MG63 (cell line): ENCODE measurements at regions not wholly inside any gene's neighbourhood (a gene's known extent, or its start where the extent isn't known, plus 50 kb on each side); places are given as distances from the start of the nearest gene placed in this dataset.

Source experiments
- DNase-seq: peaks from one replicate; pipeline ENCODE4 v3.0.0-alpha.2; 2020
- H3K27me3 ChIP-seq: fragments of 250-450 bp; sonication (Bioruptor Pico); 2 replicates; pipeline ENCODE4 v1.5.1; 2020; ENCODE audit warnings: mild to moderate bottlenecking, moderate library complexity
- H3K36me3 ChIP-seq: fragments of 250-450 bp; sonication (Bioruptor Pico); 2 replicates; pipeline ENCODE4 v1.5.1; 2020; ENCODE audit warnings: mild to moderate bottlenecking, moderate library complexity
- H3K4me3 ChIP-seq: fragments of 250-450 bp; sonication (Bioruptor Pico); 2 replicates; pipeline ENCODE4 v1.5.1; 2020; ENCODE audit warnings: mild to moderate bottlenecking, moderate library complexity
- H3K9me3 ChIP-seq: fragments of 250-450 bp; sonication (Bioruptor Pico); 2 replicates; pipeline ENCODE4 v1.5.1; 2020; ENCODE audit warnings: mild to moderate bottlenecking, moderate library complexity

GRCh38 chr4:153973942-153974341, 185.1 kb upstream of the SFRP2 start:
- H3K9me3 ChIP-seq: no peaks in the 10 kb centered on the region; the same call in 1 of the 2 replicates
- no peaks in the 10 kb centered on the region for H3K27me3 ChIP-seq
- no peaks in the 10 kb centered on the region for H3K36me3 ChIP-seq
- H3K4me3 ChIP-seq: no peak overlapping the region
- DNase-seq: no peak

DNA sequence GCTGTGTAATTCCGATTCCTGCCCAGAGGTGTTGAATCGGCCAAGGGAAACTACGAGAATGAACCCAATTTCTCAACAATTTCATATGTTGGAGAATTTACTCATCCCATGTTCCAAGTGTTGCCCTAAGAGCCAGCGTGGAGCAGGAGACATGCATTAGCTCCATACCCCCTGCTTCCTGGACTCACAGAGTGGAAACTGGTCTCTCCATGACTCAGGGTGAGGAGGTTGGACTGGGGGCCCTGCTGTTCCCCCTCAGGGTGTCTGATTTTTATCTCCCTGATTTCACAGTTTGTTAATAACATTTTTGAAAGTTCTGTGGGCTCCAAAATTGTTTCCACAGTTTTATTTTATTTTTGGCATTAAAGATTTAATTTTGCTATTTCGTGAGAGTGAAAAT, 183.0 kb upstream of the SFRP2 start:
- Histone ChIP-seq H3K27me3 (no peaks in the 10 kb centered on the region), H3K9me3 (no peaks in the 10 kb centered on the region; the same call in 1 of the 2 replicates), H3K36me3 (no peaks in the 10 kb centered on the region), H3K4me3 (no peak overlapping the region)
- no peak for DNase-seq

GRCh38 chr4:153970169-153970568, 181.3 kb upstream of the SFRP2 start:
- no peaks in the 10 kb centered on the region for H3K27me3 ChIP-seq
- H3K9me3 ChIP-seq: no peaks in the 10 kb centered on the region; the same call in 1 of the 2 replicates
- H3K36me3 ChIP-seq: no peaks in the 10 kb centered on the region
- no peak overlapping the region for H3K4me3 ChIP-seq
- no peak for DNase-seq

GRCh38 chr4:153969542-153969941, 180.7 kb upstream of the SFRP2 start:
- H3K4me3 ChIP-seq: no peak overlapping the region
- H3K36me3 ChIP-seq: no peaks in the 10 kb centered on the region
- no peaks in the 10 kb centered on the region for H3K27me3 ChIP-seq
- no peaks in the 10 kb centered on the region for H3K9me3 ChIP-seq
- no peak for DNase-seq

DNA sequence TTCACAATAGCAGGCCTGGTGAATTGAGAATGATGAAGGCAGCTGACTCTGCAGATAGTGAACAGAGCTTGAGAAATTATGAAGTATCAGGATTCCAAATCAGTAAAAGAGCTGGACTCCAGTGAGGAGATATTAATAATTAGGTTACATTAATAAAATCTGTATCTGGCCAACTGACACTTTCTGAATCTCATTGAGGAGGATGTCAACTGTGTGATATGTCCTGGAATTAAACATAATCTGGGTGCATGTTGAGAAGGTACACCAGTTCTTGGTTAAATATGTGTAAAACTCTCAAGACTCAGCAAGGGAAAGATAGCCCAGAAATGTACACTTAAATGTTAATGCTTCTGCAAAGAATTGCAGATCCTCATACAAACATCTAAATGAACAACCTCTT, 177.8 kb upstream of the SFRP2 start:
- Histone ChIP-seq H3K36me3 (no peaks in the 10 kb centered on the region), H3K4me3 (no peak overlapping the region), H3K27me3 (no peaks in the 10 kb centered on the region), H3K9me3 (no peaks in the 10 kb centered on the region)
- DNase-seq: no peak

DNA sequence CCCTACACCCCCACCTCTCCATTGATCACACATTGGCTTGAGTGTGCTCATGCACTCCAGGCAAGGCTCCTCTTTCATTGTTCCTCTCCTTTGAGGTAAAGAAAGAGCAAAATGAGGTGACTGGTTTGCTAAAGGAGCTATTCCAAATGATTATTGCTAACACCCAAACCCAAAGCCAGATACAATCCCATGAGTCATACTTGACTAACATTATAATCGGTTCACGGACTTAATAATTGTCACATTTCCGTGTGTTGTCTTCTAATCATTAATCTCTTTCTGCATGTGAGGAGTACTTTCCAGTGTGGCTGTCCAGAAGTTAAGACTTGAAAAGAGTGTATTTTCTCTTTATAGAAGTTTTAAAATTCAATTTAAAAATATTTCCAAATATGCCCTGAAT, 174.3 kb upstream of the SFRP2 start:
- H3K36me3 ChIP-seq: no peaks in the 10 kb centered on the region
- H3K27me3 ChIP-seq: no peaks in the 10 kb centered on the region
- no peak overlapping the region for H3K4me3 ChIP-seq
- no peaks in the 10 kb centered on the region for H3K9me3 ChIP-seq
- DNase-seq: no peak

DNA sequence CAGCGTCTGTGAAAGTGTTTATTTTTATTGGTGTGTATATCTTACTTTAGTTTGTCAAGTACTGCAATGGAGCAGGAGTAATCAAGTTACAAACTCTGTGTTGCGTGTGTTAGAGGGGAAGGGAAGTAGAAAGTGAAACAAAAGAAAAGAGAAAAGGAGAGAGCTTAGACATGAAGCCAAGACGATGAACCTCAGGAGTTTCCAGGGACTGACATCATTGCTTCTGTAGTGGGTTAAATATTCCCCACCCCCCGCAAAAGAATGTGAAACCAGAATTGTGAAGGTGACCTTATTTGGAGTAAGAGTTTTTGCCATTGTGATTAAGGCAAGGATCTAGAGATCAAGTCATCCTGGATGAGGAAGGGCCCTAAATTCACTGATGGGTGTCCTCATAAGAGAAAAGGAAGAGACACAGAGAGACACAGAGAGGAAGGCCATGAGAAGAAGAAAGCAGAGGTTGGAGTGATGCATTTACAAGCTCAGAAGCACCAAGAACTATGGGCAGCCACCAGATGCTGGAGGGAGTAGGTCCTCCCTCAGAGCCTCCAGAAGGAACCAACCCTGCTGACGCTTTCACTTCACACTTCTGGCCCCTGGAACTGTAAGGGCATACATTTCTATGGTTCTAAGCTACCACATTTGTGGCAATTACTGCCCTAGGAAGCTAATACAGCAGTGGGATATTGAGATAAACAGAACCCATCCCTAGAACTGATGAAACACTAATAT, 173.6 kb upstream of the SFRP2 start:
- no peak overlapping the region for H3K4me3 ChIP-seq
- no peaks in the 10 kb centered on the region for H3K9me3 ChIP-seq
- no peak for DNase-seq
- H3K27me3 ChIP-seq: no peaks in the 10 kb centered on the region
- H3K36me3 ChIP-seq: no peaks in the 10 kb centered on the region

GRCh38 chr4:153955327-153955726, 166.4 kb upstream of the SFRP2 start:
- Histone ChIP-seq H3K27me3 (no peaks in the 10 kb centered on the region), H3K36me3 (no peaks in the 10 kb centered on the region), H3K9me3 (no peaks in the 10 kb centered on the region), H3K4me3 (no peak overlapping the region)
- DNase-seq: no peak

DNA sequence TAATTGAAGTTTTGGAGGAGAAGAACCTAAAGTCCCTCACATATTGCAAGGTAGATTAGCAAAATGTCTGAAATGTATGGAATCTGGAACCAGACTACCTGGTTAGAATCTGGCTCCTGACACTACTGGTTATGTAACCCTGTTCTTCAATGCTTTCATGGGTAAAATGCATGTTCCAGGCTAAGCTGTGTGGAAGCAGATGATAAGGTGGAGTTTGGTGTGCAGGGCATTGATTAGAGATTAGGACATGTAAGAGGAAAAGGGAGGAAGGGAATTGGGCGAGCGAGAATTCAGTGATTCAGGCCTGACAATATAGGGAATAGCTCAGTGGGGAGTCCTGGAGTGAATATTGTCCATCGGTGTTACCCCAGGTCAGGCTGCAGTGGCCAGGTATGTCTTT, 165.8 kb upstream of the SFRP2 start:
- Histone ChIP-seq H3K27me3 (no peaks in the 10 kb centered on the region), H3K36me3 (no peaks in the 10 kb centered on the region), H3K4me3 (no peak overlapping the region), H3K9me3 (no peaks in the 10 kb centered on the region)
- no peak for DNase-seq

DNA sequence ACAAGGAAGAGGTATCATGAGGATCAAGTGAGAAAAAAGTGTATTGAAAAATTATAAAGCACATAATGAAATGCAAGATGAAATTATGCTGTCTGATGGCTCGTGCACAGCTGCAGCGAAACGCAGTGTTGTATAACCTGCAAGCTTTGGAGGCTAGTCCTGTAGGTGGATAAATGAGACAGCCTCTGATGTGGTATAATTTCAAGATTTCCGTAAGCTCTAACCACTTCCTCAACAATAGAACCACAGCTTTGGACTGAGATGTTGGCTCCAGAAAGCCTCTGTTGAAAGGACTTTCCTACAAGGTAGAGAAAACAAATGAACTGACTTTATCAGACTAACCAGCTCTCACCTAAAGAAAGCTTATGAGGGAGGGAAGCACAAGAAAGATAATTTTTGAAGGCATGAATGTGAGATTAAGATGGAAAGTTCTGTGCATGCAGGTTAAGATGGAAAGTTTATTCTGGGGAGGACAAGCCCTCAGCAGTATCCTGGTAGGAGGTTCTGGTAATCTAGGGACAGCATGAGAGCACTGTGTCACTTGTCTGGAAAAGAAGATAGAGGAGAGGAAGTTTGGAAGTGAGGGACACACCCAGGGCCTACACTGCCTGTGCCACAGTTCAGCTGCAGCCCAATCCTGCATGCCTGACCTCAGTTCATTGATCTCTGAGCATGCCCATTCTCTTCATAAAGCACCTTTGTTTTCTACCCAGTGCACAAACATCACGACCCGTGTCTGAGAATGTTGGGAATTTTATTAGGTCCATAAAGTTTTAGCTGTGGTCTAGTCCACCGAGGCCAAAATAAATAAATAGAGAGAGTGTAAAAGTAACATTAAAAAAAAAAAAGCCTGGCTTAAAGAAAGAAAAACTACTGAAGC, 161.5 kb upstream of the SFRP2 start:
- Histone ChIP-seq H3K4me3 (no peak overlapping the region), H3K9me3 (no peaks in the 10 kb centered on the region; the same call in 1 of the 2 replicates), H3K27me3 (no peaks in the 10 kb centered on the region), H3K36me3 (no peaks in the 10 kb centered on the region)
- no peak for DNase-seq

GRCh38 chr4:153948041-153948440, 159.2 kb upstream of the SFRP2 start:
- DNase-seq: no peak
- H3K36me3 ChIP-seq: no peaks in the 10 kb centered on the region
- no peak overlapping the region for H3K4me3 ChIP-seq

GRCh38 chr4:153947124-153947523, 158.2 kb upstream of the SFRP2 start:
- no peaks in the 10 kb centered on the region; the same call in 1 of the 2 replicates for H3K9me3 ChIP-seq
- no peak overlapping the region for H3K4me3 ChIP-seq
- H3K36me3 ChIP-seq: no peaks in the 10 kb centered on the region
- H3K27me3 ChIP-seq: no peaks in the 10 kb centered on the region
- no peak for DNase-seq

More at GRCh38 chr4:153948041-153948440, 159.2 kb upstream of the SFRP2 start:
- H3K27me3 ChIP-seq: no peaks in the 10 kb centered on the region
- no peaks in the 10 kb centered on the region; the same call in 1 of the 2 replicates for H3K9me3 ChIP-seq

- DNase-seq: no peak
- Histone ChIP-seq H3K9me3 (no peaks in the 10 kb centered on the region; the same call in 1 of the 2 replicates), H3K4me3 (no peak overlapping the region), H3K36me3 (no peaks in the 10 kb centered on the region), H3K27me3 (no peaks in the 10 kb centered on the region)
Measured at GRCh38 chr4:153945704-153946103, 156.8 kb upstream of the SFRP2 start.

- Histone ChIP-seq H3K4me3 (no peak overlapping the region), H3K27me3 (no peaks in the 10 kb centered on the region), H3K36me3 (no peaks in the 10 kb centered on the region), H3K9me3 (no peaks in the 10 kb centered on the region; the same call in 1 of the 2 replicates)
- DNase-seq: no peak
Measured at GRCh38 chr4:153943738-153944415, 155.0 kb upstream of the SFRP2 start.

DNA sequence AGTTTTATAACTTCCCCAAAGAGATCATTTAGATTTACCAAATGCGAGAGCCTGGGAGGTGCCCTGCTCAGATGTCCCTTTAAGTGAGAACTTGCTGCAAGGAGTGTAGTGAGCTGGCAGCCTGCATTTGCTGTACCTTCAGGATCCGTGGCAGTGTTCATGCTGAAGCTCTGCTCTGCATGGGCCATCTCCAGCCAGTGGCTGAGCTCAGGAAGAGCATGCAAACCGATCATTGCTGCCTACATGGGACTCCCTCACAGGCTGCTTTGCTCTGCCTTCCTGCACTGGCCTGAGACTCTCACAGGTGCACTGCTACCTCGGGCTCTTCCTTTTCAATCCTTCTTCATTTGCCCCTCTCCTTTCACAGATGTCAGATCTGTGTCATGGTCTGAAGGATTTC, 152.0 kb upstream of the SFRP2 start:
- H3K9me3 ChIP-seq: no peaks in the 10 kb centered on the region; the same call in 1 of the 2 replicates
- H3K36me3 ChIP-seq: no peaks in the 10 kb centered on the region
- H3K27me3 ChIP-seq: no peaks in the 10 kb centered on the region
- no peak for DNase-seq
- no peak overlapping the region for H3K4me3 ChIP-seq

DNA sequence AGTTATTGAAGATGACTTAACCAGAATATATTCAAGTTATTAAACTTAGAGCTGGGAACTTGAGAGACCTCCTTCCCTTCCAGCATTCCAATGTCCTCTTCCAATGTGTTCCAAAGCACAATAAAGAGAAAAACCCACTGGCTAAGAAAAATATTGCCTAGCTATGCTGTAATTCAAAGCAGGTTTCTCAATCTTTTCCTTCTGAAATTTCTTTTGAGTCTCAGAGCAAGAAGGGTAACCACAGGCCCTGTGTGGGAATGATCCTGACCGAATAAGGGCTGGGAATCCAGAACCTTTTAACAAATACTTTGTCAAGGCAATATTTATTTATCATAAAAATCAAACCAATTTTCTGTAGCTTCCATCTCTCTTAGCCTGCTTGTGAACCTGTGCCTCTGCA, 150.7 kb upstream of the SFRP2 start:
- Histone ChIP-seq H3K36me3 (no peaks in the 10 kb centered on the region), H3K4me3 (no peak overlapping the region), H3K9me3 (no peaks in the 10 kb centered on the region), H3K27me3 (no peaks in the 10 kb centered on the region)
- no peak for DNase-seq

GRCh38 chr4:153938994-153939393, 150.1 kb upstream of the SFRP2 start:
- no peaks in the 10 kb centered on the region for H3K27me3 ChIP-seq
- no peak overlapping the region for H3K4me3 ChIP-seq
- no peaks in the 10 kb centered on the region for H3K9me3 ChIP-seq
- no peak for DNase-seq
- no peaks in the 10 kb centered on the region for H3K36me3 ChIP-seq
